Astrocyte (in vitro differentiated cells and primary cell): ENCODE measurements at regions not wholly inside any gene's neighbourhood (a gene's known extent, or its start where the extent isn't known, plus 50 kb on each side); places are given as distances from the start of the nearest gene placed in this dataset.

Source experiments
- CTCF ChIP-seq: IDR thresholded peaks from 2 replicates; pipeline ENCODE4 v1.5.1; 2011; ENCODE audit warnings: low read depth, mild to moderate bottlenecking, inconsistent platforms, low read length, moderate library complexity; ENCODE audit not compliant: insufficient read depth
- EZH2 ChIP-seq: IDR thresholded peaks from 2 replicates; pipeline ENCODE4 v1.6.1; 2012; ENCODE audit warnings: mild to moderate bottlenecking, low read length, inconsistent platforms; ENCODE audit not compliant: insufficient read depth

GRCh38 chr5:39675676-39676075 is 250.9 kb upstream of the DAB2 start:
- TF ChIP-seq CTCF (no peak), EZH2 (no peak)
